B cell (primary cell): ENCODE measurements at regions not wholly inside any gene's neighbourhood (a gene's known extent, or its start where the extent isn't known, plus 50 kb on each side); places are given as distances from the start of the nearest gene placed in this dataset.

Experiments used
- ATAC-seq: fragments of 200-7000 bp; cut with Tn5 transposase; one replicate; pipeline ENCODE4 v1.10.0; 2021; ENCODE audit warnings: low read depth, mild to moderate bottlenecking, moderate number of reproducible peaks, moderate library complexity
- CTCF ChIA-PET: fragments of 350-600 bp; sonication (Branson Sonifier 250); formaldehyde crosslinking; loops from one replicate; lab custom pipeline; 2021; ENCODE audit warnings: antibody characterized with exemption, inconsistent platforms; lab: Charles Lee
- POLR2A ChIA-PET: fragments of 350-600 bp; sonication (Branson Sonifier 250); formaldehyde crosslinking; loops from one replicate; lab custom pipeline; 2021; ENCODE audit warnings: antibody characterized with exemption; lab: Charles Lee
- DNase-seq: peaks from one replicate; pipeline ENCODE4 v3.0.0; 2013
- H2AFZ ChIP-seq: 2 replicates; pipeline ENCODE4 v1.6.1; 2012; ENCODE audit warnings: mild to moderate bottlenecking, low read depth, low read length; ENCODE audit not compliant: insufficient read depth, poor library complexity, severe bottlenecking
- H3K27ac ChIP-seq, 2 donors: 1 replicate in 1 of 2; 2 replicates in 1 of 2; pipeline ENCODE4 v1.5.1; 2012 to 2013; ENCODE audit warnings: low read length in 2 of 2, mild to moderate bottlenecking in 2 of 2, moderate library complexity in 1 of 2
- H3K27me3 ChIP-seq, 4 experiments: fragments of 200-600 bp in 1 of 4; sonication (generic) in 1 of 4; replicated peaks in 1 of 4; 1 replicate in 2 of 4; 2 replicates in 2 of 4; pipeline versions ENCODE4 v1.6.1 to v1.7.0; 2013 to 2016; ENCODE audit warnings: low read length in 3 of 4, mild to moderate bottlenecking in 2 of 4, mixed read lengths in 1 of 4, moderate library complexity in 1 of 4; ENCODE audit not compliant: insufficient read depth in 4 of 4, control insufficient read depth in 3 of 4; ENCODE audit errors: control extremely low read depth in 1 of 4
- H3K36me3 ChIP-seq, 2 experiments: replicated peaks in 1 of 2; 1 replicate in 1 of 2; 2 replicates in 1 of 2; pipeline versions ENCODE4 v1.6.1 to v1.7.1; 2013; ENCODE audit warnings: low read length in 1 of 2; ENCODE audit not compliant: insufficient read depth in 2 of 2, control insufficient read depth in 1 of 2; ENCODE audit errors: control extremely low read depth in 1 of 2, extremely low read depth in 1 of 2
- H3K4me1 ChIP-seq, 2 donors: fragments of 200-600 bp in 1 of 2; sonication (generic) in 1 of 2; 1 replicate in 1 of 2; 2 replicates in 1 of 2; pipeline versions ENCODE4 v1.5.1 to v1.6.1; 2013 to 2017; ENCODE audit warnings: low read length in 2 of 2; ENCODE audit not compliant: control insufficient read depth in 2 of 2, insufficient read depth in 2 of 2
- H3K4me2 ChIP-seq: replicated peaks from 2 replicates; pipeline ENCODE3; 2012; ENCODE audit warnings: mild to moderate bottlenecking, low read depth, low read length; ENCODE audit not compliant: poor library complexity, severe bottlenecking
- H3K4me3 ChIP-seq, 5 experiments: fragments of 200-600 bp in 1 of 5; sonication (generic) in 1 of 5; 1 replicate in 3 of 5; 2 replicates in 2 of 5; pipeline versions ENCODE4 v1.5.1 to v1.7.0; 2011 to 2016; ENCODE audit warnings: low read length in 4 of 5, mild to moderate bottlenecking in 4 of 5, low read depth in 2 of 5, control low read depth in 1 of 5, moderate library complexity in 1 of 5; ENCODE audit not compliant: insufficient read depth in 1 of 5; ENCODE audit errors: control extremely low read depth in 1 of 5, extremely low read depth in 1 of 5
- H3K79me2 ChIP-seq: fragments of 200-600 bp; sonication (generic); one replicate; pipeline ENCODE4 v1.6.0; 2016; ENCODE audit warnings: low read length; ENCODE audit not compliant: control insufficient read depth, insufficient read depth
- H3K9ac ChIP-seq: fragments of 200-600 bp; sonication (generic); 2 replicates; pipeline ENCODE4 v1.6.1; 2017; ENCODE audit warnings: mild to moderate bottlenecking, low read length, moderate library complexity
- H3K9me3 ChIP-seq, 3 donors: one replicate each; pipeline versions ENCODE4 v1.6.1 to v1.7.1; 2013; ENCODE audit warnings: low read length in 2 of 3; ENCODE audit not compliant: control insufficient read depth in 2 of 3, insufficient read depth in 1 of 3; ENCODE audit errors: control extremely low read depth in 1 of 3
- H4K20me1 ChIP-seq: 2 replicates; pipeline ENCODE4 v1.6.0; 2012; ENCODE audit warnings: mild to moderate bottlenecking, low read length; ENCODE audit not compliant: insufficient read depth, control insufficient read depth, poor library complexity, severe bottlenecking
- H3K27ac Mint-ChIP-seq: one replicate; pipeline ENCODE4 v1.8.0; 2021; ENCODE audit warnings: mixed read lengths
- H3K27me3 Mint-ChIP-seq: one replicate; pipeline ENCODE4 v1.8.0; 2021; ENCODE audit warnings: mixed read lengths
- H3K4me1 Mint-ChIP-seq: one replicate; pipeline ENCODE4 v1.8.0; 2021; ENCODE audit warnings: mixed read lengths
- H3K4me3 Mint-ChIP-seq: one replicate; pipeline ENCODE4 v1.8.0; 2021; ENCODE audit warnings: mixed read lengths
- H3K9me3 Mint-ChIP-seq: one replicate; pipeline ENCODE4 v1.8.0; 2022; ENCODE audit warnings: mixed read lengths; ENCODE audit not compliant: insufficient read depth
- EZH2 ChIP-seq: IDR thresholded peaks from 2 replicates; pipeline ENCODE4 v1.6.1; 2012; ENCODE audit warnings: borderline replicate concordance, low read depth, mild to moderate bottlenecking, moderate library complexity, low read length; ENCODE audit not compliant: insufficient read depth, poor library complexity, severe bottlenecking
- WGBS: methylation state at CpG from one replicate; pipeline ENCODE4 v1.1.5; 2013; ENCODE audit warnings: missing lambda C conversion rate; ENCODE audit not compliant: insufficient coverage; 5-methylcytosine and 5-hydroxymethylcytosine counted together
- intact Hi-C: fragments of 100-400 bp; cut with micrococcal nuclease; formaldehyde crosslinking; loops from one replicate; pipeline ENCODE4 v1.10.0; 2022
- TF ChIP-seq, protein P1 (sequence below): fragments of 200-600 bp; IDR thresholded peaks from one replicate; pipeline ENCODE4 v1.8.0; 2022; ENCODE audit warnings: antibody characterized with exemption, mild to moderate bottlenecking

DNA sequence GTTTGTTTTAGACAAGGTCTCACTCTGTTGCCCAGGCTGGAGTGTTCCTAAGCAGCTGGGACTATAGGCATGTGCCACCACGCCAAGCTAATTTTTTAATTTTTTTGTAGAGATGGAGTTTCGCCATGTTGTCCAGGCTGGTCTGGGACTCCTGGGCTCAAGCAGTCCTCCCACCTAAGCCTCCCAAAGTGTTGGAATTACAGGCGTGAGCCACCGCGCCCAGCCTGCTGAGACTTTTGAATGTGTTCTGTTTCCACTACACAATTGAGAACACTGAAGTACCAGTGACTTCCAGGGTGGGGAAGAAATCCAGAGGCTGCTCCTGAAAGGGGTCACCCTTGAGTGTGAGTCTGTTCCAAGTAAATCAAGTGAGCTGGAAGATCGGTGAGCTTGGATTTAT is 81.3 kb upstream of the ARMC2 start:
- Histone ChIP-seq H3K27me3 (peaks cover 0 to 1% (median 0%) of the 10 kb centered on the region in 4 experiments), H4K20me1 (no peaks in the 10 kb centered on the region), H3K79me2 (no peaks in the 10 kb centered on the region), H3K9me3 (no peaks in the 10 kb centered on the region), H3K4me3 (no peak overlapping the region), H2AFZ (no peak overlapping the region), H3K9ac (no peak overlapping the region), H3K36me3 (no peaks in the 10 kb centered on the region), H3K4me1 (peaks cover 0 to 7% of the 10 kb centered on the region in 2 donors), H3K27ac (no peak overlapping the region), H3K4me2 (no peak overlapping the region)
- Mint-ChIP-seq H3K4me3 (no peak overlapping the region), H3K27me3 (peaks cover 11% of the 10 kb centered on the region), H3K4me1 (peaks cover 9% of the 10 kb centered on the region), H3K27ac (no peak overlapping the region), H3K9me3 (no peaks in the 10 kb centered on the region)
- DNase-seq (no peak), ATAC-seq (no peak)
- TF ChIP-seq, protein P1, sequence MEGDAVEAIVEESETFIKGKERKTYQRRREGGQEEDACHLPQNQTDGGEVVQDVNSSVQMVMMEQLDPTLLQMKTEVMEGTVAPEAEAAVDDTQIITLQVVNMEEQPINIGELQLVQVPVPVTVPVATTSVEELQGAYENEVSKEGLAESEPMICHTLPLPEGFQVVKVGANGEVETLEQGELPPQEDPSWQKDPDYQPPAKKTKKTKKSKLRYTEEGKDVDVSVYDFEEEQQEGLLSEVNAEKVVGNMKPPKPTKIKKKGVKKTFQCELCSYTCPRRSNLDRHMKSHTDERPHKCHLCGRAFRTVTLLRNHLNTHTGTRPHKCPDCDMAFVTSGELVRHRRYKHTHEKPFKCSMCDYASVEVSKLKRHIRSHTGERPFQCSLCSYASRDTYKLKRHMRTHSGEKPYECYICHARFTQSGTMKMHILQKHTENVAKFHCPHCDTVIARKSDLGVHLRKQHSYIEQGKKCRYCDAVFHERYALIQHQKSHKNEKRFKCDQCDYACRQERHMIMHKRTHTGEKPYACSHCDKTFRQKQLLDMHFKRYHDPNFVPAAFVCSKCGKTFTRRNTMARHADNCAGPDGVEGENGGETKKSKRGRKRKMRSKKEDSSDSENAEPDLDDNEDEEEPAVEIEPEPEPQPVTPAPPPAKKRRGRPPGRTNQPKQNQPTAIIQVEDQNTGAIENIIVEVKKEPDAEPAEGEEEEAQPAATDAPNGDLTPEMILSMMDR = no peak
- no peak for TF ChIP-seq EZH2
- ChIA-PET POLR2A (no interaction called here), CTCF (interaction anchor here (0.7 kb wide), 1 partner anchor 300 kb away, joined by 3 read pairs; no protein-coding TSS in a partner anchor)
- 95% methylated on average over 4 of the region's 6 CpGs for WGBS
- intact Hi-C loops = no loop called here

DNA sequence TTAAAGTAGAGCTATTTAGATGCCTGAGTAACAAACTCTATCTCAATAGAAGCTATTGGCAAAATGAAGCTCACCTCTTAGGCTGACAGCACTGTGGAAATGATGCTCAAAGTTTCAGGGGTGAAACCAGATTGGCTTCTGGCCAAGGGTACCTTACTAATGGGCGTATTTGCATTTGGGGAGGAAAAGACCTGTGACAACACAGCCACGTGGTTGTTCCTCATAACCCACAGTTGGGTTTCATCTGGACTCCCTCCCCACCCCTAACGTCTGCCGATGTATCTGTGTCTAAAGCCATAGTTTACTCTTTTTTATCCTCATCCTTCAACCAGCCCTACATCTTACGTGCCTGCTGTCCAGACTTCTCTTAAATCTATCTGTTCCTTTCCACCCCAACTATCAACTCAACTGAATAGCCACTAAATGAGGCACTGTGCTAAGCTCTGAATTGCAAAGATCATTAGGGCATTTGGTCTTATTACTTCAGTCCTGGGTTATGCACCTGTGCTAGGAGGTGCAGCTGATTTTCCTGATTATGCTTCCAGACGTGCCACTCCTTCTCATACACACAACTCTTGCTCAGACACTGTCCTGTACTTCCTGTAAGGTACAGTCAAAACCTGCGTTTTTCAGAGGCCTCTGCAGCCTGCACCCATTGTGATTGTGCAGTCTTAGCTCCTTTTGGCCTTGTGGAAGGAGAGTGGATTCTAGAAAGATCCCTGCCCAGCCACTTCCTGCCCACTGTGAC is 80.6 kb upstream of the ARMC2 start:
- no peak overlapping the region for H3K4me3 ChIP-seq
- H3K9me3 Mint-ChIP-seq = no peaks in the 10 kb centered on the region
- H4K20me1 ChIP-seq = no peaks in the 10 kb centered on the region
- H3K9me3 ChIP-seq = no peaks in the 10 kb centered on the region
- H2AFZ ChIP-seq = no peak overlapping the region
- peaks cover 0 to under 1% of the 10 kb centered on the region in 2 donors for H3K4me1 ChIP-seq
- DNase-seq (no peak), ATAC-seq (no peak)
- H3K27me3 Mint-ChIP-seq = peaks cover 14% of the 10 kb centered on the region
- H3K36me3 ChIP-seq = no peaks in the 10 kb centered on the region
- intact Hi-C loops = no loop called here
- ChIA-PET CTCF (interaction anchor here (0.7 kb wide), 1 partner anchor 299 kb away, joined by 3 read pairs; no protein-coding TSS in a partner anchor), POLR2A (no interaction called here)
- H3K79me2 ChIP-seq = no peaks in the 10 kb centered on the region
- no peak overlapping the region for H3K4me3 Mint-ChIP-seq
- peaks cover 0 to 3% (median 0%) of the 10 kb centered on the region in 4 experiments for H3K27me3 ChIP-seq
- H3K4me1 Mint-ChIP-seq = peaks cover 5% of the 10 kb centered on the region
- 70% methylated on average over 5 of the region's 7 CpGs for WGBS
- no peak overlapping the region for H3K27ac Mint-ChIP-seq
- no peak overlapping the region for H3K4me2 ChIP-seq
- no peak overlapping the region for H3K9ac ChIP-seq
- TF ChIP-seq EZH2 = no peak
- TF ChIP-seq, protein P1 = no peak
- H3K27ac ChIP-seq = no peak overlapping the region
